Stimulated activated memory B cell treated with anti-CD40 and anti-IgM and Interleukin-4, amounts not matched to agents 10 μg/mL and 1 μg/mL and 100 μg/mL, for 72 hours (primary cell): ENCODE measurements at regions not wholly inside any gene's neighbourhood (a gene's known extent, or its start where the extent isn't known, plus 50 kb on each side); places are given as distances from the start of the nearest gene placed in this dataset.
"Not testable (repeated sequence)": the region's sequence is repeated elsewhere in the genome, so short reads cannot be mapped to it uniquely, and the experiment has no call there.

Experiments used
- ATAC-seq: fragments of 150-1000 bp; cut with Tn5 transposase; 2 replicates; pipeline ENCODE4 v1.10.0; 2021
- H3K27ac Mint-ChIP-seq: one replicate; pipeline ENCODE4 v1.8.0; 2022; ENCODE audit warnings: mild to moderate bottlenecking, mixed read lengths
- H3K27me3 Mint-ChIP-seq: one replicate; pipeline ENCODE4 v1.8.0; 2022; ENCODE audit warnings: mixed read lengths
- H3K36me3 Mint-ChIP-seq: one replicate; pipeline ENCODE4 v1.8.0; 2022; ENCODE audit warnings: mixed read lengths
- H3K4me1 Mint-ChIP-seq: one replicate; pipeline ENCODE4 v1.8.0; 2022; ENCODE audit warnings: mixed read lengths
- H3K4me3 Mint-ChIP-seq: one replicate; pipeline ENCODE4 v1.8.0; 2022; ENCODE audit warnings: mild to moderate bottlenecking, moderate library complexity, mixed read lengths
- H3K9me3 Mint-ChIP-seq: one replicate; pipeline ENCODE4 v1.8.0; 2022; ENCODE audit warnings: mixed read lengths

GRCh38 chr4:170529748-170530722 lies 440.3 kb upstream of the AADAT start:
- H3K4me3 Mint-ChIP-seq, result no peak overlapping the region
- H3K36me3 Mint-ChIP-seq, result no peaks in the 10 kb centered on the region
- no peaks in the 10 kb centered on the region for H3K4me1 Mint-ChIP-seq
- H3K9me3 Mint-ChIP-seq, result peaks cover 6% of the 10 kb centered on the region
- no peak overlapping the region for H3K27ac Mint-ChIP-seq
- no peaks in the 10 kb centered on the region for H3K27me3 Mint-ChIP-seq
- no peak for ATAC-seq

- ATAC-seq, result no peak
- Mint-ChIP-seq H3K4me1 (no peaks in the 10 kb centered on the region), H3K4me3 (no peak overlapping the region), H3K9me3 (no peaks in the 10 kb centered on the region), H3K27me3 (no peaks in the 10 kb centered on the region), H3K36me3 (no peaks in the 10 kb centered on the region), H3K27ac (no peak overlapping the region)
Measured at GRCh38 chr4:170526471-170526870, 436.7 kb upstream of the AADAT start.

- no peak for ATAC-seq
- Mint-ChIP-seq H3K4me3 (no peak overlapping the region), H3K36me3 (no peaks in the 10 kb centered on the region), H3K27me3 (no peaks in the 10 kb centered on the region), H3K9me3 (peaks cover 3% of the 10 kb centered on the region), H3K27ac (no peak overlapping the region), H3K4me1 (no peaks in the 10 kb centered on the region)
Measured at GRCh38 chr4:170522427-170522970, 432.7 kb upstream of the AADAT start.

- Mint-ChIP-seq H3K27ac (no peak overlapping the region), H3K27me3 (no peaks in the 10 kb centered on the region), H3K4me1 (no peaks in the 10 kb centered on the region), H3K4me3 (no peak overlapping the region), H3K36me3 (no peaks in the 10 kb centered on the region), H3K9me3 (peaks cover 3% of the 10 kb centered on the region)
- ATAC-seq, result no peak
Measured at GRCh38 chr4:170497689-170498088, 407.9 kb upstream of the AADAT start.

- H3K4me3 Mint-ChIP-seq, result peak overlapping the region; percentile 48
- peaks cover 3% of the 10 kb centered on the region for H3K9me3 Mint-ChIP-seq
- no peaks in the 10 kb centered on the region for H3K4me1 Mint-ChIP-seq
- ATAC-seq, result no peak
- H3K36me3 Mint-ChIP-seq, result no peaks in the 10 kb centered on the region
- H3K27ac Mint-ChIP-seq, result no peak overlapping the region
- H3K27me3 Mint-ChIP-seq, result no peaks in the 10 kb centered on the region
Measured at GRCh38 chr4:170497112-170497511, 407.4 kb upstream of the AADAT start.

- no peak overlapping the region for H3K4me3 Mint-ChIP-seq
- H3K27ac Mint-ChIP-seq, result no peak overlapping the region
- H3K36me3 Mint-ChIP-seq, result no peaks in the 10 kb centered on the region
- H3K27me3 Mint-ChIP-seq, result no peaks in the 10 kb centered on the region
- no peaks in the 10 kb centered on the region for H3K4me1 Mint-ChIP-seq
- ATAC-seq, result no peak
- H3K9me3 Mint-ChIP-seq, result no peaks in the 10 kb centered on the region
Measured at GRCh38 chr4:170491981-170492380, 402.2 kb upstream of the AADAT start.

GRCh38 chr4:170476351-170476750 lies 386.6 kb upstream of the AADAT start:
- H3K27me3 Mint-ChIP-seq, result no peaks in the 10 kb centered on the region
- no peaks in the 10 kb centered on the region for H3K9me3 Mint-ChIP-seq
- H3K4me3 Mint-ChIP-seq, result no peak overlapping the region
- H3K4me1 Mint-ChIP-seq, result no peaks in the 10 kb centered on the region
- no peaks in the 10 kb centered on the region for H3K36me3 Mint-ChIP-seq
- no peak overlapping the region for H3K27ac Mint-ChIP-seq
- no peak for ATAC-seq

- ATAC-seq, result no peak
- no peaks in the 10 kb centered on the region for H3K36me3 Mint-ChIP-seq
- no peaks in the 10 kb centered on the region for H3K27me3 Mint-ChIP-seq
- no peaks in the 10 kb centered on the region for H3K4me1 Mint-ChIP-seq
- no peak overlapping the region for H3K4me3 Mint-ChIP-seq
- no peak overlapping the region for H3K27ac Mint-ChIP-seq
- H3K9me3 Mint-ChIP-seq, result peaks cover 4% of the 10 kb centered on the region
Measured at GRCh38 chr4:170465429-170465828, 375.7 kb upstream of the AADAT start.

GRCh38 chr4:170464614-170465197 lies 374.9 kb upstream of the AADAT start:
- Mint-ChIP-seq H3K27me3 (no peaks in the 10 kb centered on the region), H3K27ac (no peak overlapping the region), H3K4me3 (no peak overlapping the region), H3K4me1 (no peaks in the 10 kb centered on the region), H3K36me3 (no peaks in the 10 kb centered on the region), H3K9me3 (peaks cover 4% of the 10 kb centered on the region)
- no peak for ATAC-seq

- Mint-ChIP-seq H3K9me3 (peaks cover 2% of the 10 kb centered on the region), H3K4me1 (no peaks in the 10 kb centered on the region), H3K27me3 (no peaks in the 10 kb centered on the region), H3K36me3 (no peaks in the 10 kb centered on the region), H3K4me3 (no peak overlapping the region), H3K27ac (no peak overlapping the region)
- ATAC-seq, result no peak
Measured at GRCh38 chr4:170446782-170447181, 357.0 kb upstream of the AADAT start.

- not testable (repeated sequence) for H3K27me3 Mint-ChIP-seq, H3K27ac Mint-ChIP-seq, H3K9me3 Mint-ChIP-seq, H3K36me3 Mint-ChIP-seq, H3K4me1 Mint-ChIP-seq, ATAC-seq, H3K4me3 Mint-ChIP-seq
Measured at GRCh38 chr4:170441146-170441545, 351.4 kb upstream of the AADAT start.

GRCh38 chr4:170428929-170429328 lies 339.2 kb upstream of the AADAT start:
- no peaks in the 10 kb centered on the region for H3K4me1 Mint-ChIP-seq
- no peaks in the 10 kb centered on the region for H3K9me3 Mint-ChIP-seq
- no peak for ATAC-seq
- H3K36me3 Mint-ChIP-seq, result no peaks in the 10 kb centered on the region
- H3K27me3 Mint-ChIP-seq, result no peaks in the 10 kb centered on the region
- no peak overlapping the region for H3K27ac Mint-ChIP-seq
- H3K4me3 Mint-ChIP-seq, result no peak overlapping the region

GRCh38 chr4:170425521-170426143 lies 335.9 kb upstream of the AADAT start:
- Mint-ChIP-seq H3K27ac (no peak overlapping the region), H3K9me3 (peaks cover 9% of the 10 kb centered on the region), H3K4me3 (no peak overlapping the region), H3K27me3 (no peaks in the 10 kb centered on the region), H3K4me1 (no peaks in the 10 kb centered on the region), H3K36me3 (no peaks in the 10 kb centered on the region)
- ATAC-seq, result no peak

- H3K4me3 Mint-ChIP-seq, result no peak overlapping the region
- no peaks in the 10 kb centered on the region for H3K36me3 Mint-ChIP-seq
- no peak overlapping the region for H3K27ac Mint-ChIP-seq
- H3K9me3 Mint-ChIP-seq, result peaks cover 9% of the 10 kb centered on the region
- H3K4me1 Mint-ChIP-seq, result no peaks in the 10 kb centered on the region
- no peak for ATAC-seq
- no peaks in the 10 kb centered on the region for H3K27me3 Mint-ChIP-seq
Measured at GRCh38 chr4:170425040-170425439, 335.3 kb upstream of the AADAT start.

- Mint-ChIP-seq H3K27me3 (no peaks in the 10 kb centered on the region), H3K36me3 (no peaks in the 10 kb centered on the region), H3K9me3 (peaks cover 12% of the 10 kb centered on the region), H3K4me3 (no peak overlapping the region), H3K4me1 (no peaks in the 10 kb centered on the region), H3K27ac (no peak overlapping the region)
- no peak for ATAC-seq
Measured at GRCh38 chr4:170423137-170423536, 333.4 kb upstream of the AADAT start.
